Brain microvascular endothelial cell (primary cell): ENCODE measurements at regions not wholly inside any gene's neighbourhood (a gene's known extent, or its start where the extent isn't known, plus 50 kb on each side); places are given as distances from the start of the nearest gene placed in this dataset.

Source experiments
- DNase-seq: peaks from one replicate; pipeline ENCODE4 v3.0.0-alpha.2; 2020
- H3K27ac ChIP-seq: fragments of 250-450 bp; sonication (Bioruptor Pico); 2 replicates; pipeline ENCODE4 v1.5.1; 2020; ENCODE audit warnings: mild to moderate bottlenecking, moderate library complexity
- H3K27me3 ChIP-seq: fragments of 250-450 bp; sonication (Bioruptor Pico); replicated peaks from 2 replicates; pipeline ENCODE4 v1.5.1; 2020; ENCODE audit warnings: mild to moderate bottlenecking
- H3K36me3 ChIP-seq: fragments of 250-450 bp; sonication (Bioruptor Pico); replicated peaks from 2 replicates; pipeline ENCODE4 v1.5.1; 2020; ENCODE audit warnings: mild to moderate bottlenecking
- H3K4me3 ChIP-seq: 2 replicates; pipeline ENCODE4 v1.5.1; 2011; ENCODE audit warnings: low read depth, mild to moderate bottlenecking, control low read depth, low read length, moderate library complexity
- CTCF ChIP-seq: IDR thresholded peaks from 2 replicates; pipeline ENCODE4 v1.5.1; 2011; ENCODE audit warnings: low read depth, mild to moderate bottlenecking, moderate library complexity, low read length, control low read depth, inconsistent platforms; ENCODE audit errors: missing control alignments
- in situ Hi-C: cut with HindIII; loops from 2 replicates; pipeline ENCODE4 v1.10.0; 2017; ENCODE audit warnings: low sequenced_read_pairs, low pct_ligation_motif_present

- no peak for DNase-seq
- in situ Hi-C loops = no loop called here
- H3K27me3 ChIP-seq = no peaks in the 10 kb centered on the region
- H3K27ac ChIP-seq = no peak overlapping the region
- H3K36me3 ChIP-seq = no peaks in the 10 kb centered on the region
- TF ChIP-seq CTCF = no peak
- H3K4me3 ChIP-seq = no peak overlapping the region
These were observed 171.8 kb downstream of the TRIM27 start for GRCh38 chr6:28751963-28752350.

- peak; percentile 53 for DNase-seq
- in situ Hi-C loops = no loop called here
- H3K36me3 ChIP-seq = no peaks in the 10 kb centered on the region
- H3K27me3 ChIP-seq = no peaks in the 10 kb centered on the region
- no peak for TF ChIP-seq CTCF
- no peak overlapping the region for H3K27ac ChIP-seq
- H3K4me3 ChIP-seq = peak overlapping the region; percentile 37
These were observed 166.2 kb downstream of the TRIM27 start for GRCh38 chr6:28757429-28758045.

- Histone ChIP-seq H3K4me3 (peak overlapping the region; percentile 37), H3K27ac (no peak overlapping the region), H3K36me3 (no peaks in the 10 kb centered on the region), H3K27me3 (no peaks in the 10 kb centered on the region)
- in situ Hi-C loops = no loop called here
- TF ChIP-seq CTCF = no peak
- peak; percentile 85 for DNase-seq
These were observed 165.6 kb downstream of the TRIM27 start for GRCh38 chr6:28758046-28758817.

- in situ Hi-C loops = no loop called here
- Histone ChIP-seq H3K27me3 (no peaks in the 10 kb centered on the region), H3K27ac (no peak overlapping the region), H3K4me3 (no peak overlapping the region), H3K36me3 (no peaks in the 10 kb centered on the region)
- DNase-seq = no peak
- no peak for TF ChIP-seq CTCF
These were observed 165.0 kb downstream of the TRIM27 start for GRCh38 chr6:28758818-28759235.

- Histone ChIP-seq H3K27ac (no peak overlapping the region), H3K4me3 (peak overlapping the region; percentile 7), H3K27me3 (peaks cover 43% of the 10 kb centered on the region), H3K36me3 (no peaks in the 10 kb centered on the region)
- peak; percentile 20 for DNase-seq
- in situ Hi-C loops = no loop called here
- no peak for TF ChIP-seq CTCF
These were observed 159.6 kb downstream of the TRIM27 start for GRCh38 chr6:28764014-28764723.
